ENCODE measurements at regions not wholly inside any gene's neighbourhood (a gene's known extent, or its start where the extent isn't known, plus 50 kb on each side); places are given as distances from the start of the nearest gene placed in this dataset.

- TF ChIP-seq CEBPZ (IDR thresholded peaks at IDR 0.05; ENCODE audit: low read length), result no peak
- TF ChIP-seq MXD1 (CRISPR knock-in tag; IDR thresholded peaks at IDR 0.05), result no peak
- peak; percentile 85; the same call in 1 of the 2 replicates for TF ChIP-seq CBX5 (CRISPR knock-in tag; IDR thresholded peaks at IDR 0.05; ENCODE audit: borderline replicate concordance)
- TF ChIP-seq HNRNPUL1 (IDR thresholded peaks at IDR 0.05; ENCODE audit: low read depth, low read length), result no peak
- TF ChIP-seq ELK4 (CRISPR knock-in tag; IDR thresholded peaks at IDR 0.05; ENCODE audit: borderline replicate concordance), result no peak
- TF ChIP-seq SYNCRIP (IDR thresholded peaks at IDR 0.05; ENCODE audit: insufficient read depth, low read depth, low read length), result no peak
- peak; percentile 48 for TF ChIP-seq ZFY (CRISPR knock-in tag; IDR thresholded peaks at IDR 0.05)
- TF ChIP-seq NFE2 (CRISPR knock-in tag; IDR thresholded peaks at IDR 0.05), result no peak
- peak; percentile 41; the same call in 1 of the 2 replicates for TF ChIP-seq ZNF350 (CRISPR knock-in tag; IDR thresholded peaks at IDR 0.05; ENCODE audit: borderline replicate concordance, low read depth)
- peak; percentile 93; the same call in 1 of the 2 replicates for TF ChIP-seq IKZF5 (CRISPR knock-in tag; IDR thresholded peaks at IDR 0.05)
- peak; percentile 68 for TF ChIP-seq XRCC5 (optimal IDR thresholded peaks at IDR 0.05; ENCODE audit: low read length)
- no peak; the same call in 1 of the 2 replicates for TF ChIP-seq MIER2 (CRISPR knock-in tag; IDR thresholded peaks at IDR 0.05)
- TF ChIP-seq KAT7 (CRISPR knock-in tag; IDR thresholded peaks at IDR 0.05; ENCODE audit: borderline replicate concordance), result peak; percentile 62; the same call in 1 of the 2 replicates
- TF ChIP-seq DMTF1 (CRISPR knock-in tag; IDR thresholded peaks at IDR 0.05), result no peak
- no peak for TF ChIP-seq THAP8 (CRISPR knock-in tag; IDR thresholded peaks at IDR 0.05; ENCODE audit: borderline replicate concordance)
- no peak; the same call in 1 of the 2 replicates for TF ChIP-seq BRCA1 (CRISPR knock-in tag; IDR thresholded peaks at IDR 0.05)
- TF ChIP-seq KLF9 (CRISPR knock-in tag; IDR thresholded peaks at IDR 0.05; ENCODE audit: low read depth), result no peak
- TF ChIP-seq DPF2 (CRISPR knock-in tag; IDR thresholded peaks at IDR 0.05; ENCODE audit: borderline replicate concordance, low read depth), result no peak
- TF ChIP-seq ZSCAN25 (CRISPR knock-in tag; IDR thresholded peaks at IDR 0.05), result peak; percentile 67; the same call in 1 of the 2 replicates
- no peak for TF ChIP-seq POLR2AphosphoS2 (IDR thresholded peaks at IDR 0.05; ENCODE audit: low read depth, low read length)
Observed at GRCh38 chr1:234978397-234979295, 150.0 kb downstream of the TOMM20 start (continued).
